BE2C (cell line): ENCODE measurements at regions not wholly inside any gene's neighbourhood (a gene's known extent, or its start where the extent isn't known, plus 50 kb on each side); places are given as distances from the start of the nearest gene placed in this dataset.

ENCODE experiments used
- DNase-seq: peaks from one replicate; pipeline ENCODE4 v3.0.0-alpha.2; 2020
- H3K27me3 ChIP-seq: fragments of 250-450 bp; sonication (Bioruptor Pico); 2 replicates; pipeline ENCODE4 v1.5.1; 2020; ENCODE audit warnings: mild to moderate bottlenecking
- H3K36me3 ChIP-seq: fragments of 250-450 bp; sonication (Bioruptor Pico); 2 replicates; pipeline ENCODE4 v1.5.1; 2020; ENCODE audit warnings: mild to moderate bottlenecking
- H3K4me1 ChIP-seq: fragments of 250-450 bp; sonication (Bioruptor Pico); 2 replicates; pipeline ENCODE4 v1.5.1; 2020
- H3K4me3 ChIP-seq: 2 replicates; pipeline ENCODE4 v1.5.1; 2011; ENCODE audit warnings: low read depth, low read length
- H3K9me3 ChIP-seq: fragments of 250-450 bp; sonication (Bioruptor Pico); 2 replicates; pipeline ENCODE4 v1.5.1; 2020
- TF ChIP-seq, protein P1 (sequence below): IDR thresholded peaks from 2 replicates; pipeline ENCODE4 v1.5.1; 2012; ENCODE audit warnings: mild to moderate bottlenecking, low read depth, low read length

DNA sequence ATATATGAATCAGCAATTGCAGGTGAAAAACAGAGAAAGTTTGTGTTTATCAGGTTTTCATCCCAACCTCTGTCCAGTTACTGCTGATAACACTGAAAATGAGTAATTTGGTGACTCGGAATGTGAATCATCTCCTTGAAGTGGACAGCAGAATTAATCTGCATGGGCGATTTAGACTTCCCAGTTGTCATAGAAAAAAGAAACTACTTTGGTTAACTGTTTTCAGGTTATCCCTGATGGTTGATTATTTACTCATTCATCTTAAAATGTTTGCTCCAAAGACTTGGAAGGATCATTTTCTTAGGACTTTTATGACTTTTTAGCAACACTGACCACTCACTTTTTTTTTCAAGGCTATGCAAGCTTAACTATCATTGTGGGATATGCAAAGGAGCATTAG is 504.1 kb upstream of the ANKRD30A start:
- Histone ChIP-seq H3K27me3 (no peaks in the 10 kb centered on the region), H3K9me3 (no peaks in the 10 kb centered on the region)

DNA sequence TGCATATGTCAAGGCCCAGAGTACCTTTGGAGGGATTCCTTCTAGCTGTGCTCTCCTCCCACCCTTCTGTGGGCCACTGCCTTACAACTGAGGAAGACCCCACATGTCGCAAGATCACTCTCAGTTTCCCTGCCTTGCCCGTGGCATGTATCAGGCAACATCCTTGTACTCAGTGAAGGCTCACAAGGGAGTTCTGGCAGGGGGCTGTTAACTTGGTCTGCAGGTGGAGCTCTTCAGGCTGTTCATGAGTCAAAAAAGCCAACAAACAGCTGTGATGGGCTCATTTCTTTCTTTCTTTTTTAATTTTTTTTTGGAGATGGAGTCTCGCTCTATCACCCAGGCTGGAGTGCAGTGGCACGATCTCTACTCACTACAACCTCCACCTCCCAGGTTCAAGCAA is 513.0 kb upstream of the ANKRD30A start:
- H3K36me3 ChIP-seq, result no peaks in the 10 kb centered on the region
- H3K4me3 ChIP-seq, result no peak overlapping the region
- TF ChIP-seq, protein P1, sequence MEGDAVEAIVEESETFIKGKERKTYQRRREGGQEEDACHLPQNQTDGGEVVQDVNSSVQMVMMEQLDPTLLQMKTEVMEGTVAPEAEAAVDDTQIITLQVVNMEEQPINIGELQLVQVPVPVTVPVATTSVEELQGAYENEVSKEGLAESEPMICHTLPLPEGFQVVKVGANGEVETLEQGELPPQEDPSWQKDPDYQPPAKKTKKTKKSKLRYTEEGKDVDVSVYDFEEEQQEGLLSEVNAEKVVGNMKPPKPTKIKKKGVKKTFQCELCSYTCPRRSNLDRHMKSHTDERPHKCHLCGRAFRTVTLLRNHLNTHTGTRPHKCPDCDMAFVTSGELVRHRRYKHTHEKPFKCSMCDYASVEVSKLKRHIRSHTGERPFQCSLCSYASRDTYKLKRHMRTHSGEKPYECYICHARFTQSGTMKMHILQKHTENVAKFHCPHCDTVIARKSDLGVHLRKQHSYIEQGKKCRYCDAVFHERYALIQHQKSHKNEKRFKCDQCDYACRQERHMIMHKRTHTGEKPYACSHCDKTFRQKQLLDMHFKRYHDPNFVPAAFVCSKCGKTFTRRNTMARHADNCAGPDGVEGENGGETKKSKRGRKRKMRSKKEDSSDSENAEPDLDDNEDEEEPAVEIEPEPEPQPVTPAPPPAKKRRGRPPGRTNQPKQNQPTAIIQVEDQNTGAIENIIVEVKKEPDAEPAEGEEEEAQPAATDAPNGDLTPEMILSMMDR, result no peak
- no peaks in the 10 kb centered on the region for H3K9me3 ChIP-seq
- H3K4me1 ChIP-seq, result no peaks in the 10 kb centered on the region
- no peak for DNase-seq
- no peaks in the 10 kb centered on the region for H3K27me3 ChIP-seq

More for the DNA sequence above, 504.1 kb upstream of the ANKRD30A start:
- Histone ChIP-seq H3K36me3 (no peaks in the 10 kb centered on the region), H3K4me1 (no peaks in the 10 kb centered on the region), H3K4me3 (no peak overlapping the region)
- no peak for DNase-seq
- TF ChIP-seq, protein P1, result no peak

DNA sequence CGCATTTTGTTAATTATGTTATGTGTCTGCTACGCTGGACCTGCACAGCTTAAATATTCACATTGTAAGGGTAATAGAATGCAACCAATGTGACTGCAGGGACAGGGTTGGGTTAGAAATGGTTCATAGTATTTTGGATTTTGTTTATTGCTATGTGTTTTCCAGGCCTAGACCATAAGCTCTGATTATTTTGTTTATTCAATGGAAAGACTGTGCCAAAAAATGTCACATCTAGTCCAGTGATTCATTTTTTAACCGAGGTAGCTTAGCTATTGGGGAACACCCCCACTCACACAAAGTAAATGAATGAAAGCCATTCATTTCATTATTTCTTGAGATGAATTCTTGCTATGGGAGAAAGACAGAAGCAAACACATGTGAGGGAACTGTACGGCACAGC is 516.5 kb upstream of the ANKRD30A start:
- Histone ChIP-seq H3K4me3 (no peak overlapping the region), H3K36me3 (no peaks in the 10 kb centered on the region), H3K9me3 (no peaks in the 10 kb centered on the region), H3K27me3 (no peaks in the 10 kb centered on the region), H3K4me1 (no peaks in the 10 kb centered on the region)
- TF ChIP-seq, protein P1, result no peak
- no peak for DNase-seq

DNA sequence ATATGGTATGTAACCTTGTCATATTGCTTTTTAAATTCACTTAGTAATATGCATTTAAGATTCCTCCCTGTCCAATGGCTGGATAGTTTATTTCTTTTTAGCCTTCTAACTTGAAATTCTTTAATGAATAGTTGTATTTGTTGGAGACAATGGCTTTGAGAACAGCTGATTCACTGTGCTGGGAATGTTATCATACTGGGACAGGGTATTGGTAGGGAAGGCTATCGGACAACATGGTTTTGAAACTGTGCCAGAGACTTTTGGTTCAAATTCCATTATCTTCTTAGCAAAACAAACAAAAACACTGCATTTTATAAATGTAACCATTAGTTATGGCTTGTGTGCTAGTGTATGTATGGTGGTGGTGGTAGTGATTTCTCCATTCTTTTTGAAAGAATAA is 517.1 kb upstream of the ANKRD30A start:
- TF ChIP-seq, protein P1, result no peak
- Histone ChIP-seq H3K36me3 (no peaks in the 10 kb centered on the region), H3K27me3 (no peaks in the 10 kb centered on the region), H3K4me3 (no peak overlapping the region), H3K9me3 (no peaks in the 10 kb centered on the region), H3K4me1 (no peaks in the 10 kb centered on the region)
- no peak for DNase-seq

DNA sequence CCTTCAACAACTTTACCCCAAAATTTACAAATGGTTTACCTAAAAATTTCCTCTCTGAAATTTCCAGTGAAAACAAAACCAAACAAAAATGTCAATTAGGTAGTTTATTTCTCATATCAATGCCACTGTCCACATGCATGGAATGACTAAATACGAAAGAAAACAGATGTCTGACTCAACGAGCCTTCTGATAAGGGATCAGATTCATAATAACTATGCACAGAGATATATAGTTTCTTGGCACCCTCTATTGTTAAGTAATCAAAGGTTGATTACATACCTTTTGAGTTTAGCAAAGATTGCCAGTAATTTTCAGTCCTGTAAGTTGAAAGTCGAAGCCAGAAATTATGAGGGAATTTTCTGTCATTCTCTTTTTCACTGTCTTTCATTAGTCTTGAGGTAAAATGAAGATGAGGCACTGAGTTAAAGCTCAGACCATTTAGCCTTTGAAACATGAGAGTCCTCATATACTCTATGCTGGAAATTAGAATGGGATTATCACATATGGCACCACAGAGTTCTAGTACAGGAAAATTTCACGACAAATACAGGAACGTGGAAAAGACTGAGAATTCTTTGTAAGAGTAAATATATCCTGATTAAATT is 519.1 kb upstream of the ANKRD30A start:
- H3K4me1 ChIP-seq, result no peaks in the 10 kb centered on the region
- DNase-seq, result no peak
- TF ChIP-seq, protein P1, result no peak
- H3K9me3 ChIP-seq, result no peaks in the 10 kb centered on the region
- H3K4me3 ChIP-seq, result no peak overlapping the region
- no peaks in the 10 kb centered on the region for H3K27me3 ChIP-seq
- no peaks in the 10 kb centered on the region for H3K36me3 ChIP-seq

DNA sequence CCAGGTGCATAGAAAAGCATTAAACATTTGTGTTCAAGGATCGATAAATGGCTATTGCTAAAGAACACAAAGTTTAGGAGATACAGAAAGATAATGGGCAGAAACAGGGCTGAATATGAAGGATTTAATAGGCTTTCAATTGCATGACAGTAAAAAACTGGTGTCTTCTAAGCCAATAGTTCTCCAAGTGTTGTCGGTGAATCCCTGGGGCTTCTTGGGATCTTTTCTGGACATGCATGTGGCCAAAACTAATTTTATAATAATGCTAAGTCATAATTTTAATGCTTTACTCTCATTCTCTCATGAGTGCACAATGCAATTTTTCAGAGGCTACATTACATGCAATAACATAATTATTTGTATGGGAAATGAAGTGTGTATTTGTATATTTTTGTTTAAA is 521.1 kb upstream of the ANKRD30A start:
- Histone ChIP-seq H3K9me3 (no peaks in the 10 kb centered on the region; the same call in 1 of the 2 replicates), H3K4me1 (no peaks in the 10 kb centered on the region), H3K27me3 (no peaks in the 10 kb centered on the region), H3K4me3 (no peak overlapping the region), H3K36me3 (no peaks in the 10 kb centered on the region)
- no peak for DNase-seq
- TF ChIP-seq, protein P1, result no peak
